ENCODE measurements at regions not wholly inside any gene's neighbourhood (a gene's known extent, or its start where the extent isn't known, plus 50 kb on each side); places are given as distances from the start of the nearest gene placed in this dataset.

GRCh38 chr5:42888771-42889170 is 77.1 kb upstream of the SELENOP start:
- no peak for TF ChIP-seq EZH2 (IDR thresholded peaks at IDR 0.05; ENCODE audit: borderline replicate concordance, low read depth, low read length, poor library complexity, severe bottlenecking)
- TF ChIP-seq CTCF (conservative IDR thresholded peaks at IDR 0.05; ENCODE audit: low read depth, low read length), result no peak
